ENCODE measurements at regions not wholly inside any gene's neighbourhood (a gene's known extent, or its start where the extent isn't known, plus 50 kb on each side); places are given as distances from the start of the nearest gene placed in this dataset.

- POLR2A ChIA-PET = no interaction called here
- DNase-seq (ENCODE audit: extremely low spot score) = no peak
- CTCF ChIA-PET = no interaction called here
- TF ChIP-seq BHLHE40 (IDR thresholded peaks at IDR 0.05; ENCODE audit: borderline replicate concordance) (no peak), CTBP1 (IDR thresholded peaks at IDR 0.05; ENCODE audit: borderline replicate concordance) (no peak), PKNOX1 (IDR thresholded peaks at IDR 0.05) (no peak), FOXA1 (IDR thresholded peaks at IDR 0.05) (no peak), NFRKB (IDR thresholded peaks at IDR 0.05) (no peak), ARNT (IDR thresholded peaks at IDR 0.05) (no peak), ELF4 (IDR thresholded peaks at IDR 0.05) (no peak), SP1 (IDR thresholded peaks at IDR 0.05) (no peak), TARDBP (IDR thresholded peaks at IDR 0.05) (no peak), SUZ12 (IDR thresholded peaks at IDR 0.05) (no peak), ZNF384 (IDR thresholded peaks at IDR 0.05) (no peak), FOXK2 (IDR thresholded peaks at IDR 0.05) (no peak), LEF1 (IDR thresholded peaks at IDR 0.05; ENCODE audit: borderline replicate concordance) (no peak), HDGF (IDR thresholded peaks at IDR 0.05; ENCODE audit: borderline replicate concordance) (no peak), L3MBTL2 (conservative IDR thresholded peaks at IDR 0.05) (no peak), FOXM1 (IDR thresholded peaks at IDR 0.05; ENCODE audit: borderline replicate concordance) (no peak)
Observed at GRCh38 chr6:76594109-76594508, 521.6 kb upstream of the IMPG1 start.

GRCh38 chr6:76593668-76594067 lies 521.2 kb upstream of the IMPG1 start:
- no peak for TF ChIP-seq HDGF (IDR thresholded peaks at IDR 0.05; ENCODE audit: borderline replicate concordance)
- TF ChIP-seq FOXA1 (IDR thresholded peaks at IDR 0.05) = no peak
- TF ChIP-seq FOXM1 (IDR thresholded peaks at IDR 0.05; ENCODE audit: borderline replicate concordance) = no peak
- no peak for TF ChIP-seq CTBP1 (IDR thresholded peaks at IDR 0.05; ENCODE audit: borderline replicate concordance)
- TF ChIP-seq L3MBTL2 (conservative IDR thresholded peaks at IDR 0.05) = no peak
- no peak for TF ChIP-seq TARDBP (IDR thresholded peaks at IDR 0.05)
- TF ChIP-seq ARNT (IDR thresholded peaks at IDR 0.05) = no peak
- TF ChIP-seq BHLHE40 (IDR thresholded peaks at IDR 0.05; ENCODE audit: borderline replicate concordance) = no peak
- no peak for TF ChIP-seq FOXK2 (IDR thresholded peaks at IDR 0.05)
- no peak for TF ChIP-seq PKNOX1 (IDR thresholded peaks at IDR 0.05)
- no peak for TF ChIP-seq SUZ12 (IDR thresholded peaks at IDR 0.05)
- no peak for TF ChIP-seq SP1 (IDR thresholded peaks at IDR 0.05)
- no peak for TF ChIP-seq NFRKB (IDR thresholded peaks at IDR 0.05)
- no peak for TF ChIP-seq ZNF384 (IDR thresholded peaks at IDR 0.05)
- no peak for TF ChIP-seq LEF1 (IDR thresholded peaks at IDR 0.05; ENCODE audit: borderline replicate concordance)
- no peak for TF ChIP-seq ELF4 (IDR thresholded peaks at IDR 0.05)
- CTCF ChIA-PET = no interaction called here
- DNase-seq (ENCODE audit: extremely low spot score) = no peak
- POLR2A ChIA-PET = no interaction called here

GRCh38 chr6:76592566-76592965 lies 520.1 kb upstream of the IMPG1 start:
- CTCF ChIA-PET = no interaction called here
- no peak for TF ChIP-seq ZNF384 (IDR thresholded peaks at IDR 0.05)
- TF ChIP-seq FOXM1 (IDR thresholded peaks at IDR 0.05; ENCODE audit: borderline replicate concordance) = no peak
- no peak for TF ChIP-seq ELF4 (IDR thresholded peaks at IDR 0.05)
- no peak for TF ChIP-seq L3MBTL2 (conservative IDR thresholded peaks at IDR 0.05)
- TF ChIP-seq PKNOX1 (IDR thresholded peaks at IDR 0.05) = no peak
- no peak for TF ChIP-seq FOXK2 (IDR thresholded peaks at IDR 0.05)
- no peak for TF ChIP-seq LEF1 (IDR thresholded peaks at IDR 0.05; ENCODE audit: borderline replicate concordance)
- POLR2A ChIA-PET = no interaction called here
- no peak for DNase-seq (ENCODE audit: extremely low spot score)

- ChIA-PET POLR2A (no interaction called here), CTCF (no interaction called here)
- DNase-seq (ENCODE audit: extremely low spot score) = no peak
- TF ChIP-seq BHLHE40 (IDR thresholded peaks at IDR 0.05; ENCODE audit: borderline replicate concordance) (no peak), FOXA1 (IDR thresholded peaks at IDR 0.05) (no peak), HDGF (IDR thresholded peaks at IDR 0.05; ENCODE audit: borderline replicate concordance) (no peak), SUZ12 (IDR thresholded peaks at IDR 0.05) (no peak), ARNT (IDR thresholded peaks at IDR 0.05) (no peak), NFRKB (IDR thresholded peaks at IDR 0.05) (no peak), ELF4 (IDR thresholded peaks at IDR 0.05) (no peak), CTBP1 (IDR thresholded peaks at IDR 0.05; ENCODE audit: borderline replicate concordance) (no peak), LEF1 (IDR thresholded peaks at IDR 0.05; ENCODE audit: borderline replicate concordance) (no peak), PKNOX1 (IDR thresholded peaks at IDR 0.05) (no peak), SP1 (IDR thresholded peaks at IDR 0.05) (no peak), ZNF384 (IDR thresholded peaks at IDR 0.05) (no peak), FOXK2 (IDR thresholded peaks at IDR 0.05) (no peak), TARDBP (IDR thresholded peaks at IDR 0.05) (no peak), L3MBTL2 (conservative IDR thresholded peaks at IDR 0.05) (no peak), FOXM1 (IDR thresholded peaks at IDR 0.05; ENCODE audit: borderline replicate concordance) (no peak)
Observed at GRCh38 chr6:76587271-76587670, 514.8 kb upstream of the IMPG1 start.

GRCh38 chr6:76584121-76584520 lies 511.7 kb upstream of the IMPG1 start:
- DNase-seq (ENCODE audit: extremely low spot score) = no peak
- POLR2A ChIA-PET = no interaction called here
- CTCF ChIA-PET = interaction anchor here (0.9 kb wide), 1 partner anchor 105 kb away, joined by 3 read pairs; no protein-coding TSS in a partner anchor
- TF ChIP-seq FOXA1 (IDR thresholded peaks at IDR 0.05) = no peak
- TF ChIP-seq PKNOX1 (IDR thresholded peaks at IDR 0.05) = no peak
- no peak for TF ChIP-seq ELF4 (IDR thresholded peaks at IDR 0.05)
- TF ChIP-seq ZNF384 (IDR thresholded peaks at IDR 0.05) = no peak
- no peak for TF ChIP-seq BHLHE40 (IDR thresholded peaks at IDR 0.05; ENCODE audit: borderline replicate concordance)

Measured in HEK293T (cell line).